HG03457 (cell line): ENCODE measurements at regions not wholly inside any gene's neighbourhood (a gene's known extent, or its start where the extent isn't known, plus 50 kb on each side); places are given as distances from the start of the nearest gene placed in this dataset.

ENCODE experiments used
- ATAC-seq: cut with Tn5 transposase; IDR thresholded peaks from one replicate; pipeline ENCODE4 v1.9.1; 2021; ENCODE audit warnings: moderate number of reproducible peaks; ENCODE audit not compliant: unreplicated experiment

- ATAC-seq: no peak
Measured at GRCh38 chr7:49244543-49244942, 320.2 kb downstream of the CDC14C start.

- no peak for ATAC-seq
Measured at GRCh38 chr7:49245062-49245461, 320.7 kb downstream of the CDC14C start.

- no peak for ATAC-seq
Measured at GRCh38 chr7:49247759-49248158, 323.4 kb downstream of the CDC14C start.

- ATAC-seq: no peak
Measured at GRCh38 chr7:49255054-49255453, 330.7 kb downstream of the CDC14C start.

GRCh38 chr7:49260538-49260937 is 336.2 kb downstream of the CDC14C start:
- ATAC-seq: no peak

- no peak for ATAC-seq
Measured at GRCh38 chr7:49261928-49262327, 337.6 kb downstream of the CDC14C start.

GRCh38 chr7:49264530-49264929 is 340.2 kb downstream of the CDC14C start:
- no peak for ATAC-seq

GRCh38 chr7:49273897-49274296 is 349.6 kb downstream of the CDC14C start:
- no peak for ATAC-seq

GRCh38 chr7:49279891-49280290 is 355.5 kb downstream of the CDC14C start:
- no peak for ATAC-seq

- no peak for ATAC-seq
Measured at GRCh38 chr7:49287653-49288052, 363.3 kb downstream of the CDC14C start.

GRCh38 chr7:49294611-49295010 is 370.3 kb downstream of the CDC14C start:
- no peak for ATAC-seq

GRCh38 chr7:49295146-49295545 is 370.8 kb downstream of the CDC14C start:
- ATAC-seq: no peak

- ATAC-seq: no peak
Measured at GRCh38 chr7:49297958-49298357, 373.6 kb downstream of the CDC14C start.

- no peak for ATAC-seq
Measured at GRCh38 chr7:49308787-49309186, 384.4 kb downstream of the CDC14C start.

- no peak for ATAC-seq
Measured at GRCh38 chr7:49320083-49320482, 395.7 kb downstream of the CDC14C start.

- ATAC-seq: no peak
Measured at GRCh38 chr7:49321843-49322242, 397.5 kb downstream of the CDC14C start.

GRCh38 chr7:49322476-49322875 is 398.1 kb downstream of the CDC14C start:
- no peak for ATAC-seq

GRCh38 chr7:49324040-49324439 is 399.7 kb downstream of the CDC14C start:
- no peak for ATAC-seq

- no peak for ATAC-seq
Measured at GRCh38 chr7:49324707-49325106, 400.4 kb downstream of the CDC14C start.

GRCh38 chr7:49325571-49325970 is 401.2 kb downstream of the CDC14C start:
- no peak for ATAC-seq

GRCh38 chr7:49327155-49327554 is 402.8 kb downstream of the CDC14C start:
- no peak for ATAC-seq

GRCh38 chr7:49333180-49333881 is 409.0 kb downstream of the CDC14C start:
- no peak for ATAC-seq

- no peak for ATAC-seq
Measured at GRCh38 chr7:49341849-49342248, 417.5 kb downstream of the CDC14C start.
